CD4-positive, alpha-beta T cell treated with Interleukin-4 for 1 hour (primary cell): ENCODE measurements at regions not wholly inside any gene's neighbourhood (a gene's known extent, or its start where the extent isn't known, plus 50 kb on each side); places are given as distances from the start of the nearest gene placed in this dataset.
"Not testable (repeated sequence)": the region's sequence is repeated elsewhere in the genome, so short reads cannot be mapped to it uniquely, and the experiment has no call there.

ENCODE experiments used
- DNase-seq, 2 donors: peaks; one replicate each; pipeline ENCODE4 v3.0.0-alpha.2; 2020 to 2022

DNA sequence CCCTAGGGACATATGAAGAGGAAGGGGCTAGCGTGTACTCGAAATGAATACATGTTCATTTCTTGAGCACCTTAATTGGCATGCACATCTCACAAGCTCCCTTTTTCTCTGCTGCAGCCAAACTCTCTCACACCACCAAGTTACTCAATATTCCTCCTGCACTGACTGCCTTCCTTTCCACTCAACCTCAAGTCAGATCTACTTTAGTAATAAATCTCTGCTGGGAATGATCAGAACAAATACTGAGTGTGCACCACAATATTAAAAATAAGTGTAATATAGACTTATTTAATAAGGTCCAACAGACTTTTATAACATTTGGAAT is 995.8 kb upstream of the WWC1 start:
- DNase-seq: no peak

DNA sequence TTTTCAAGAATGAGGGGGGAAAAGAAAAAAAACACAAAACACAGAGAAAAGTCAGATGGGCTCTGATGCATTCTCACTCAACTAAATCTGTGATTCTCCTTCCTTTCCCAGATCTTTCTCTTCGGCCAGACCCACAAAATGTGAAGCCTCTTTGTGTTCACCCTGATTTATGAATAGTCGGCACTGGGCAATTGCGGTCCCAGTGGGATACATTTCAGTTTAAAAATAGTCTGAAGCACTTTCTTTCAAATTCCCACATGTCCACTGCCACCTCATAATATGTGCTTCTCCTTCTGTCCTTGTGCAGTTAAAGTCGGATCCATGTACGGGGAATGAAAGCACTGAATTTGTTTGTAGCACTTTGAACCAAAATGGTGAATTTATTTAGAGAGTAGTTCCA is 995.4 kb upstream of the WWC1 start:
- DNase-seq: no peak

DNA sequence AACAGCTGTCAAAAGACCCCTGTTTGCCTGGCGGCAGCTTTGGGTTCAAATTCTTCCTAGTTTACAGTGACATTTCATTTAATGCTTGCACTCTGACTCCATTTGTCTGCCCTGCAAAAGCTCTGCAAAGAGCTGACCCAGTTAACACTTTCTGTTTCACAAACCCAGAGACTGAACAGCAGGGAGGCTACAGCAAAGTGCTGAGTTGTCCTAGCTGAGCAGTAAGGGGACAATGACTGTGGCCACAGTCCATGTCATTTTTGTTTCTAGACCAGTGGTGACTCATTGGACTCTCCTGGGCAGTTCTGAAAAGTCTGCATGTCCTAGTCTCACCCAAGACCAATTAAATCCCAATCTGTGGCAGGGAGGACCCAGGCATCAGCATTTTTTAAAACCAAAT is 994.8 kb upstream of the WWC1 start:
- DNase-seq: no peak

DNA sequence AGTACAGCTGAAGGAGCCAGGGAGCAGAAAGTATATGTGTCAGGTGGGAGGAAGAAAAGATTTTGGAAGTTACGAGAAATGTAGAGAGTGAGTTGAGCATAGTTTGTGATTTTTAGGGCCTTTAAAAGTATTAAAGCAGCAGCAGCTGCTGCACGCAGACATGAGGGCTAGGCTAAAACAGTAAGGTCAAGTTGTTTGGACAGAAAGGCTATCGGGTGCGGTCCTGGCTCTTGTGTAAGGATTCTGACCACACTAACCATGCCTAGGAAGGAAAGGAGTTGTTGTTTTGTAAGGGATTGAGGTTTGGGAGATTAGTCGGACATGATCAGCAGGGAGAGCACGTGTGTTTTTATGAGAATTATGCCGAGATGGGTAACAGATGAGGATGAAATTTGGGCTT is 991.6 kb upstream of the WWC1 start:
- not testable (repeated sequence) for DNase-seq

DNA sequence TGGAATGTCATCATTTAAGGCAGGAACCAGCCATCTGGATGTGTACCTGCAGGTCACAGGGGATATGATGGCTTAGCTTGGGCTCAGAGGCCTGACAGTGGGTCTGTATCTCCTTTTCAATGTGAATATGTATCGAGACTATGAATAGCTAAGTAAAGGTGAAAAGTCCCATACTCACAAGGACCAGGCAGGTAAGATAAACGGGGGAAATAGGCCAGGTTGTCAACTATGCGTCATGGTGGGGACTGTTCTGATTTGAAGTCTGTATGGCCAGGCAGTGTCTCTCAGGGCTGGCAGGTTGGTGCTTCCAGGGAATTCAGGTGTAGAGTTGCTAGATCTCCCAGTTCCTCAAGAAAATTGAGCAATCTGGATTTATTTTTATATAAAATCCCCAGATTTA is 987.9 kb upstream of the WWC1 start:
- DNase-seq: no peak

DNA sequence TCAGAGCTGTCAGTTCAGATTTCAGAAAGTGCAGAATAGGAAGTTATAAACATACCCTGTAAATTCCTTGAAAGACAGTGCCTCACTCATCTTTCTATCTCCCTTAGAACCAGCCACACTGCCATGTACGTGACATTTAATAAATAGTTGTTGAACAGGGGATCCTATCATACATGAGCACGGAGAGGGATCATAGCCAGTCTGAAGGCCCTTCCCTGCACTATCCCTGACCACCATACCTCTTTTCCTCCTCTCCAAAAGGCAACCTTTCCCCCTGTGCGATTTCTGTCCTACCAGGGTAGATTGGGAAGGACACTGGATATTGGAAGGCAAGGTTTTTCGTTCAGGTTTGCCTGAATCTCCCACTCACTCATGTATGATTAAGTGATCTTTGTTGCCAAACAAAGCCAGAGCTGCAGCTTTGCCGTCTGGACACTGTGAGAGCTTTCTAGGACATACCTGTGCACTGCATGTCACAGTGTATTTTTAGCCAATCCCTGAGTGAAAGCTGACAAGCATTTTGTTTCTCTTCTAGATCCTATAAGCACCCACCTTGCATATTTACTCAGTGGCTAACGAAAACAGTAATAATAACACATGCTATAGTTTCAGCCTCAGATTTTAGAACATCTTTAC is 986.5 kb upstream of the WWC1 start:
- no peak for DNase-seq

DNA sequence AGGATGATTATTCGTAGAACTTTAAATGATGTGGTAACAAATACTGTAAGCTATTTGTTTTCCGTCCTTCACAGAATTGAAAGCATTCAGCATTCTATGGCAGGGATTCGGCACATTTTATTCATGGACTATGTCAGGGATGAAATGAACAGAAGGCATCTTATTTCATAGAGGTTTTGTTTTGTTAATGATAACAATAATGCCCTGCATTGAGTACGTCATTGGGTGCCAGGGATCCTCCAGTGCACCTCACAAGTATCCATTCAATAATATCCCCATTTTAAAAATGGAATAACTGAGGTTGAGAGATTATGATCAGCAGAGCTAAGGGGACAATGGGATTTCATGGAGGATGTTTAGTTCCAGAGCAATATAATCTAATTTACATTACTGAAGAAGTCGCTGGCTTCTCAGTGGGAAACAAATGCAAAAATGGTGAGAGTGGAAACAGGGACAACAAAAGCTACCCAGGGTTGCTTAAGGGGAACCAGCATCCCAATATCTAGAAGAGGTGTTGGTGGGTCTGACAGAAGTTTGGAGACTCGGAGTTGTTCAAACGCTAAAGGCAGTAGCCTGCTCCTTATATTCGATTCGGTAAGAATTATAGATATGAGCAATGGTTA is 985.7 kb upstream of the WWC1 start:
- DNase-seq: no peak

DNA sequence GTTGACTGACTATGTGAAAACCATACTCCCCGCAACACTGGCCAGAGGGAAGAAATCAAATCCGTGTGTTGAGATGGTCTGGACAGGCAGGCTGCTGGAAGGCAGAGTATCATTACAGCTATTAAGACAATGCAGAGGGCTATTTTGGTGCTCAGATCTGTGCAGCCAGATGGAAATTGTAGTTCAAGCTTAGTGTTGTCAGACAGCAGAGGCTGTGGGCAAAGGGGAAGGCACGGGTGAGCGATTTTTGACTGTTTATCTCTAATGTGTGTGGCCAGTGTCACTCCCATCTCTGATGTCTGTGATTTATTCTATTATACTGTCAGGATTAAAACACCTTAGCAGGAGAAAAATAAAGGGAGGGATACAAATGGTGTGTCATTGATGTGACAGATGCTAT is 984.4 kb upstream of the WWC1 start:
- no peak for DNase-seq

DNA sequence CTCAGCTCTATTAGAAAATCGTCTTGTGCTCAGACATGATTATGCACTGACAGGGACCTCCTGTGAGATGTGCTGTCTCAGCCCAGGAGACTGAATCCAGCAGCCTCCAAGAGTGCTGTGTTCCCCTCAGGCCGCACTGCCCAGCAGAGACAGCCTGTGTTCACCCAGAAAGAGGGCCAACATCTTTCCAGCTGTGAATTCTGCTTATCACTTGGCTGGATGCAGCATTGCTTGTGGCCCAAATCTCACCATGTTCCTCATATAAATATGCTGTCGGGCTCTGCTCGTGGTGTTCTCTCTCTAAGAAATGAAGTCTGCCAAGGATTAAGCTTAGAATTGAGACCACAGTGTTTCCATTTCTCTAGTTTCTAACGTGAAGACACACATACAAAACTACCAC is 983.0 kb upstream of the WWC1 start:
- no peak for DNase-seq

DNA sequence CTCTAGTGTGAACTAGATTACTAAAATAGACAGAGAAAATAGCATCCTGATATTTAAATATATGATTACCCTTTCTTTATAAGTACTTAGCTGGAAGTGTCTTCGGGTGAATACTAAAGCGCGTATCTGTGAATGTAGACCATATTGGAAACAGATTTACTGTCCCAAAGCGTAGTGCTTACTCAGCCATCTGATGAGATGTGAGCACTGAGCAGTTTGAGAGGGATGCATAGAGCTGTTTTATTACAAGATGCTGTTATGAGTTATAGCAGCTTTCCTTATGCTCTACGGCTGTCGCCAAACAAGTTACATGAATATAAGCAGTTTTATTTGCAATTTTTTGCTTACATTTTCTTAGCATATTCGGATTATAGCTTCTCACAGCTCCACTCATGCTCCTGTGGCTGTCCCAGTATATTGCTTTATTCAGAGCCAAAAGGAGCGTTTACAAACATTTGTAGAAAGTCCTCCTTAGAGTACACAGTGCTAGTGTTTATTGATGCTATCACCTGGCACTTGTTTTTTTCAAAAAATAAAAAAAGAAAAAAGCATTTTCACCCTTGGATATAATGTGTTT is 981.4 kb upstream of the WWC1 start:
- DNase-seq: no peak

DNA sequence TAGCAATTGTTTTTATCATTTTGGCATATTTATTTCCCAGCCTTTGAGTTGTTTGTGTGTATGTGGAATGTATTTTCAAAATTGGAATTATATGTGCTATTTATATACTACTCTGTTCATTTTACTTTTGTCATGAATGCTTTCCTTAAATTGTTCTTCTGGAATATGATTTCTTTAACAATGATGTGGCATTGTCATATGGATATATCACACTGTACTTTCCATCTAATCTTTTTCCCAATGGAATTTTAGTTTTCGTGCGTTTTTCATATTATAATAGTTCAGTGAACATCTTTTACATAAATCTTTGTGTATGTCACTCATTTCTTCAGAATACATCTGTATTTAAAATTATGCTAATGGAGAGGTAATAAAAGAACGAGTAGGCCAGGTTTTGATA is 980.1 kb upstream of the WWC1 start:
- DNase-seq: no peak

DNA sequence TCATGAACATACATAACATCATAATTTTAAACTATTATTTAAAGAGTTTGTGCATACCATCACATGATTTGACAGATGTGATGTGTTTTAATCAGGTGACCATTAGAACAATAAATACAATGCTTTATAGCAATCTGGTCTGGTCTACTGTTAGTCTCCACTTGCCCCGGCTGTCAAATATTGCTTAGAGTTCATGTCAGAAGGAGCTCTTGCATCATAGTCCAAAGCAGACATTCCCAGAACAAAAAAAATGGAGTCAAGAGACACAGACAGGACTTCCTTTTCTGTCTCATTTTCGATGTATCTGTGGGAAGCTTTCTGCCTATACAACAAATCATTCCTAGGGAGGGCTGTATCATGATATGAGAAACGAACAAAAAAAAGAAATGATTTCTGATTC is 979.2 kb upstream of the WWC1 start:
- no peak for DNase-seq

DNA sequence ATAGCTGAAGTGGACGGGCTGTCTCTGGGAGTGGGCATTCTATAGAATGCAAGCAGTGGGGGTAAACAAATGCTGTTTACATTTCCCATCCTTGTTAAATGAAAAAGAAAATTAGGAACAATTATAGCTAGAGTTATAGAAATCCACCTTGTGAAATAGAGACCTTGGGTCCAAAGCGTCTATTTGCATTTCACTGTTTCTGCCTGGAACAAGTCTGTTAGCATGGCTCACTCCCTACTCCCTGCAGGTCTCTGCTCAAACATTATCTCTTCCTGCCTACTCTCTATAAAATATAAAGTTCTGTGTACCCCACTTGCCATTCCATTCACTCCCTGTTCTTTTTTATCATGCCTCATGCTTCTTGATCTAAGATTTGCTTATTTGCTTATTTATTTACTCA is 975.7 kb upstream of the WWC1 start:
- DNase-seq: no peak

DNA sequence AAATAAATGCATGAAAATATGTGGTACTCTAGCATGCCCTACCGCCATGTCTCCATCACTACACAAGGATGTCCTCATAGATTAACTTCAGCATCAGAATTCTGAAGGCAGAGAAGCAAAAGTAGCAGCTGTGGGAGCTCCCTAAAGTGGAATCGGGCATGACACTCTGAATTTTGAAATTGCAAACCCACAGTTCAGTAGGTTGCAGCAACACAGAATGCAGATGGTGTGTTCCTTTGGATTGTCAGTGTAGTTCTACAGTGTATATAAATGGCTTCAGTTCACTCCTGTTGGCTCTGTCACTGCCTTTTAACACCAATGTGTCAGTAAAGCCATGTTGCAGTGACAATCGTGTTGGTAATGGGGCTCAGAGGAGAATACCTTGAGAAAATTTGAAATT is 973.6 kb upstream of the WWC1 start:
- no peak for DNase-seq

DNA sequence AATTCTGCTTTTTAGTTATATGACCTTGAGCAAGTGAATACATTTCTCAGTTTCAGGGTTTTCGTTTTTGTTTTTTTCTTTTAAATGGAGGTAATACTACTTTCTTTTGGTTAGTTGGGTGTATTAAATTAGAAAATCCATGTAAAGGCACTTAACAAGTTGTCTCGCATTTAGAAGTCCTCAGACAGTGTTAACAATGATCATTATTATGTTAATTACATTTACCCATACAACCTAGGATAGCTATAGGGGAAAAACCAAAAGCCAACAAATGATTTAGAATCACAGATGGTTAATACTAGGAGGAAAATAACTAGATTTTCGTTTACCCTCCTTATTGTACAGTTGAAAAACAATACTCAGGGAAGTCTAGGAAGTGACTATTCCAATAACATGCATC is 972.2 kb upstream of the WWC1 start:
- no peak for DNase-seq

DNA sequence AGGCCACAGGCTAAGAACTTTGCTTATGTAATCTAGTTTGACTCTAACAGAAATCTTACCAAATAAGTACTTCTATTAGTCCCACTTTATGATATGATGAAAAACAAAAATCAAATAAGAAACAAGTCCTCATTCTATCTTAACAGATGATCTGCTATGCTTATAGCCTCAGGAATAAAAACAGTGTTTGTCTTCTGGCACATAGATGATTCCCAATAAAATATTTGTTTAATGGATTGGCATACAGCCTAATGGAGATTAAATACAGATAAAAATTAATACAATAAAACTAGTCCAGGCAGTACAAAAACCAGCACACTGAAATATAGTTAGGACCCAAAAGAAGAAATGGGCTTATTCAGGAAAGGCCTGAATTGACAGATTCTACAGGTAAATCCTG is 971.4 kb upstream of the WWC1 start:
- no peak for DNase-seq

DNA sequence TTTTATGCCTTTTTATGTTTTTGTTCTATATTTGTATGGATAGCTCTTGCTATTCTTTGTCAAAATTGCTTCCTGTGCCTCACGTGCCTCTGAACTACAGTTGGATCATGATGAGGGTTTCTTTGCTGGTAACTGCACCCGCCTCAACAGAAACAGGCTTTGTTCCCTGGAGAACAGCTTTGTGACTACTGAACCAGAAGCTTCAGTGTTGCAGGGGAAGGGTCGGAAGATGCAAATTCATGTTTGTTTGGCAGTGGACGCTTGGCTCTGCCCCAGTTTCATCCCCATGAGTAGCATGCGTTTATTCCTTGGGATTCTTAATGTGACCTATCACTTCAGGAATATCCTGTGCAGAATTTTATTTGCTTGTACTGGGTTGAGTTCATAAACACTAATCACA is 959.1 kb upstream of the WWC1 start:
- no peak for DNase-seq

DNA sequence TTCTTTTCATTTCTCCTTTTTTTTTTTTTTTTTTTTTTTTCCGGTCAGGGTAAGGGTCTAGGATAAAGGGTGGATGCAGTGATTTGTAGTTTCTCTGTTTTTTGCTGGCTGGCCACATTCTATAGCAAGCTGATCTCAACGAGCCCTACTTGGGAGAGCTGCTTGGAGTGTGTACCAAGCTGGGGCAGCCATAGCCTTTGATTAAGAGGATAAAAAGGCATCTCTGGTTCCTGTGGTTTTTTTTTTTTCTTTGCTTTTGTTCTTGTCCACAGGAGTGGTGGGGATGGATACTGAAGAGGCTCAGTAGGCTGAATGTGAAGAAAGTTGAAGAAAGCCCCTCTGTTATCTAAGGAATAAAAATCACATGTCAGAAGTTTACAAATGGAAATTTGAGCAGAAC is 955.3 kb upstream of the WWC1 start:
- no peak for DNase-seq

DNA sequence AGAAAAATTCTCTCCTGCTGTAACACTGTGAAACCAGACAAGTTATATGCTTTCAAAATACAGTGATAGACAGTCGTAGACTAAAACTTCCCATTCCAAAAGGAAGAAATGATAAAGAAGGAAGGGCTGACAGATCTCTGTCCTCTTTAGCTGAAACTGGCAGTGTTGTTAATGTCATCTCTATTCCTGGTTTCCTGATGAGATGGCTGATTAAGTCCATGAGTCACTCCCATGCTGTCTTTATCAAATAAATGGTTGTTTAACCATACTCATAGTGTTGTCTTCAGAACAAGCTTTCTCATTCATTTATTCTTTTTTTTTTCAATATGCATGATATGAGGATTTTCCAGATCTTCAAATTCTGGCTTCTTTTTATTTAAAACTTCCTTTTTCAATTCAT is 952.2 kb upstream of the WWC1 start:
- no peak for DNase-seq

DNA sequence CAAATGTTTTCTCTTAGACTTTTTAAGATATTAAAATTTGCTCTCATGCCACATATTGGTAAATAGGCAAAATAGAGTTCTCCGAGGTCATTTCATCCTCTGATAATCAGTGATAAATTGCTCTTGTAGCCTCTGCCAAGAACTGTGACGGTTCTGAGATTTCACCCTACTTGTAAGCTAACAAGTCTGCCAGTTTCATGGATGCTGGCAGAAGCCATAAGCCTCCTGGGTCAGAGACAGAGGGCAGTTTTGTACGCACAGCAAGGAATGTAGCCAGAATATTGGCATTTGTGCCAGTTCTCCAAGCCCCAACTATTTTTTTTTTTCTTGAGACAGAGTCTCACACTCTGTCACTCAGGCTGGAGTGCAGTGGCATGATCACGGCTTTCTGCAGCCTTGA is 945.0 kb upstream of the WWC1 start:
- DNase-seq: no peak

DNA sequence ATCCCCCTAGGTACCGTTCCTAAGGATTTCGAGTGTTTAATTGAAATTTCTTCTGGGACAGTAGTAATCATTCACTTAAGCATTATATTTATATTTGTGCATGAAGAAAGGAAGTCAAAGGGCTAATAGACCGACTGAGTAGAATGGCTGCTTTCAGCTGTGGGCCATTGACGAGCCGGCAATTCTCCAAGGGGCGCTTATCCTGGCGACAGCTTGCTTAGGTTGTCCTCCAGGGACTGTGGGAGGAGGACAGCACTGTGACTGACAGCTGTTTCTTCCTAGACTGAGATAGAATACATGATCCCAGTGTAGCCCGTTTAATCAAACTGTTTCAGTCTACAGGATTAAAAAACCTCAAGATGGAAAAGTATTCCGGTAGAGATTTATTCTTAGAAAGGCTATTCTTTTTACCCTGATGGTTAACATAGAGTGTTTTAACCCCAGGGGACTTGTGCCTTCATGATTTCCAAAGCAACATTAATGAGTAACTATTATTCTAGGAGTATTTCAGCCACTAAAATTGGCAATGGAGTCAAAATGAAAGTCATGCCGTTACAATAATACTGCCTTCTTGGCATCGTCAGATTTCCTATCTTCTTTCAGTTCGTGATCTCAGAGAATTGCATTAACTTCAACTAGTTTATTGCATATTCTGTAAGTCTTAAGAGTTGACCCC is 943.1 kb upstream of the WWC1 start:
- no peak for DNase-seq

DNA sequence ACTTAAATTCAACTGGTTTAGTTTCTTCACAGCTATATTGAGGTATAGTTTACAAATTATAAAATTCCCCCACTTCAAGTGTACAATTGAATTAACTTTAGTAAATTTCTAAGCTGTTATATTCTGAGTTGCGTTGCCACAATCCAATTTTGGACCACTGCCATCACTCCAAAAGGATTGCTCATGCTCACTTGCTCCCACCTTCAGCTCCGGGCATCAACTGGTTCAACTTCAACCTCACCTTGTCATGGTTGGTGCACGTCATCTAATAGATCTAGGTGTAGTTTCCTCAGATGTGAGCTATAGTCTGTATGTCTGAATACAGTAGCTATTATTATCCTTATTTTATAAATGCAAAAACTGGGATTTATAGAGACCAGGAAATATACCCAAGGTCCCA is 942.5 kb upstream of the WWC1 start:
- no peak for DNase-seq

DNA sequence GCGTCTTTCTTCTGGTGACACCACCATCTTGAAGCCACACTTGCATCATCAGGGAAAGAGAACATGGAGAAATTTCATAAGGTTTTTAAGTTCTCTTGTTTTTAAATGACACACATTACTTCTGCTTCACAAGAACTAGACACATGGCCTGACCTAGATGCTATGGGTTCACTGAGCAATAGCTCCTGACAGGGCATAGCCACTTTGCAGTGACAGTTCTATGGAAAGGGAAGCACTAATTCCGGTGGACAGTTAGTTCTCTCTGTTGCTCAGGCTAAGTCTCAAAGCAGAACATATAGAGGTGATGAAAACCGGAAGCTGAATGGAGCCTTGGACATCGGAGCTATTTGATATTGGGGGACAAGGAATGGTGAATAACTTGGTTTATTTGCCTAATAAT is 940.1 kb upstream of the WWC1 start:
- no peak for DNase-seq

DNA sequence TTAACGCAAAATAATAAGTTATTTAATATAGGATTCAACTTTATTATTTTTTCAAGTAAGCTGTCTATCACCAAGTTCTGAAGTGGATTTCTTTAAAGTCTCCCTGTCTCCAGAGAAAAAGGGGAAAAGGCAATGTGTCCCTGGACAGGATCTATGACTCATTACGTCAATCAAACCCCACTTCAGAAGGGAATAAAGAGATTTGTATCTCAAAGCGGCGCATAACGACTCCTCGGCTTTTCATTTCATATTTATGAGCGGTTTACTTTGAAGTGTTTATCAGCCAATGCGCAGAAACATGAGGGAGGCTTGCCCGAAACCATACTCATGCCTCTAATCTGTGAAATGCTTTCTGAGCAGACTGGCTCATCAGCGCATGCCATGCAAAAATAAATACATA is 938.6 kb upstream of the WWC1 start:
- DNase-seq: no peak

DNA sequence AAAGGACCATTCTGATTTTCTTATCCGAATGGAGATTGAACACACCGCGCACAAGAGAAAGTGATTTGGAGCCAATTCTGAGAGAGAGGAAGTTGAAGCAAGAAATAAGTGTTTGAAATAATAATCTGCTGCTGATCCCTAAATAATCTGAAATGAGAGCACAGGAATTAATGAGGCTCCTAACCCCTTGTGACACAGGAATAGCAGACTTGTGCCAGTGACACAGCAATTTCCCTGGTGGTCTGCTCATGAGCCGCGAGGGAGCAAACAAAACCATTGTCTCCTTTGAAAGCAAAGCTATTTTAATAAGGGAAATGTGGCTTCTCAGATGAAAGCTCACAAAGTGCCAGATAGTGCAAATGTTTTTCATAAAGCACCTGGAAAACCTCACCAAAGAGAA is 936.1 kb upstream of the WWC1 start:
- no peak for DNase-seq
